ENCODE measurements at regions not wholly inside any gene's neighbourhood (a gene's known extent, or its start where the extent isn't known, plus 50 kb on each side); places are given as distances from the start of the nearest gene placed in this dataset.
A peak's percentile ranks its signal among the peaks of the same experiment; 100 is the strongest.

DNA sequence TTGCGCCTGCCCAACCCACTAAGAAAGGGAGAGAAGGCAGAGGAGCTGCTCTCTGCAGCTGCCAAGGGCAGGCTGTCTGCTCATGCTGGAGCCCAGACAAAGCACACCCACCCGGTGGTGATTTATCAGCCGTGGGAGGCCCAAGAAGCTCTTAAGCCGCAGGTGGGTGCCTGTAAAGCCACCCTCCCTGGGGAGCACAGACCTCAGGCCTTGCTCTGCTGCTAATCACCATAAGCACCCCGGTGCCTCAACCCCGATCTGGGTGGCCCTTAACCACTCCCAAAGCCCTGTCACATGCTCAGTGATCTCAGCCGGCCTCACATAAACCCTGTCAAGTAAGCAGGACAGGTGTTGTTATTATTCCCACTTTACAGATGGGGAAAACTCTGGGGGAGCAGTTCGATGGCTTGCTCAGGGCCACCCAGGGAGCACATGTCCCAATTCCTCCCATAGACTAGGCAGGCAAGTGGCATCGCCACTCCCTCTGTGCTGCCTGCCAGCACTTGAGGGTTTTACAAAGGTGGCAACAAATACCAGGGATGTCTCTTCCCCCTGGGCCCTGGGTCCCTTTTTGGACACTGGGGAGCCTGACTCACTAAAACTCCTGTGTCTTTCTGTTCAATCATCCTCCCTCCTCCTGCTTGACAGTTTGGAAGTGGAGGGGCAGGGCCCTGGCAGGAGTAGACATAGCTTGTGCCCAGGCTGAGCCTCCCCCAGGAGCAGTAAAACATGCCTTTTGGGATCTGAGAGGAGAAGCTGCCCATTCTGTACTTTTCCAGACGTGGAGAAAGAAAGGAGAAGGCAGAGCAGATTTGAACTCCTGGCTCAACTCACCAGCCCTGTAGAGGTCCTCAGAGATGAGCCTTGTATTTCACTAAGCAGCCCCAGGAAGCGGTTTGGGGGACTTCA, 299.3 kb downstream of the SOX9 start:
- Histone ChIP-seq H3K36me3 (no peaks in the 10 kb centered on the region), H3K27ac (no peak overlapping the region), H3K4me3 (no peak overlapping the region), H3K9me3 (peaks cover 10 to 26% of the 10 kb centered on the region in 2 donors), H3K27me3 (no peaks in the 10 kb centered on the region), H3K4me1 (peaks cover 0 to 5% of the 10 kb centered on the region in 2 donors)
- TF ChIP-seq CTCF (IDR thresholded peaks at IDR 0.05): no peak
- no peak for DNase-seq (ENCODE audit: low spot score)

GRCh38 chr17:72420775-72421127, 299.9 kb downstream of the SOX9 start:
- no peak overlapping the region for H3K27ac ChIP-seq
- no peak for TF ChIP-seq CTCF (IDR thresholded peaks at IDR 0.05)

DNA sequence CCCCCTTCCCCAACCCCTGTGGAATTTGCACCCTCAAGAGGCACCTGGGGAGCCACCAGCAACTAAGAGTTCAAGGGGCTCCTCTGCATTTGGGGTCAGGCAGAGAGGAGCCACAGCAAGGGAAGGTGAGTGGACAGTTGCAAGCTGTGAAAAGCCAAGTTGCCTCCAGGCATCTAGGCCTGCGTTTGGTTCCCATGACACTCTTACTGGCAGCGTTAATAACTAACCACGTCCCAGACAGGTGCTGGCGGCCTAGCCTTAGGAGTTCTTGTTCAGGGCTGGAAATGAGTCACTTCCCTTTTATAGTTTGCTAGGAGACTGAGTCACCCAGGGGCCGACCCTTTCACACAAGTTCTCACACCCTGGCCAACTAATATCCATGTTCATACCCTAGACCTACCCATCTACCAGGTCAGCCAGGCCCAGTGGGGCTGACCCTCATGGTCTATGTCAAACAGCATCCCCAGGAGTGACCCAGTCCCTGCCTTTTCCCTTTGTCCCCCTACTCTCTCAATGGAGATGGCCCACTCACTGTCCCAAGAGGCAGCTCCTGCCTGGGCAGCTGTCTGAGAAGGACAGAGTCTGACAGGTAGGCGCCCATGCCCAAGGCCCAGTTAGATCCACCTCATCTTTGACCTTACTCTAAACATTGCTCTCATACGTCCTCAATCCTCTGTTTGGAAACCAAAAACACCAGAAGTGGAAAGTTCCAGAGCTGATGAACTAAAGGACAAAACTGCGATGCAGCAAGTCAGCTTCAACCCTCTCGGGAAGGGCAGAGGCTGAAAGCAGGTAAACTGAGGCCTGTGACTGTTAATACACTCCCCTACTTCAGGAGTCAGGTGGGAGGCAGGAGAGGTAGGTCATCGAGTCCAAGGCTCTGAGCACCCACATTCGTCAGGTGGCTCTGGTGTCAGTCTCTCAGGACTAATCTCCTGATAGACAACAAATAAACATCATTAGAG, 300.6 kb downstream of the SOX9 start:
- H3K9me3 ChIP-seq: peaks cover 10 to 26% of the 10 kb centered on the region in 2 donors
- no peak for TF ChIP-seq CTCF (IDR thresholded peaks at IDR 0.05)
- peaks cover 0 to 5% of the 10 kb centered on the region in 2 donors for H3K4me1 ChIP-seq
- no peak overlapping the region for H3K4me3 ChIP-seq
- peak; percentile 60 for DNase-seq (ENCODE audit: low spot score)
- H3K36me3 ChIP-seq: no peaks in the 10 kb centered on the region
- H3K27me3 ChIP-seq: no peaks in the 10 kb centered on the region
- no peak overlapping the region for H3K27ac ChIP-seq

More at GRCh38 chr17:72420775-72421127, 299.9 kb downstream of the SOX9 start:
- H3K36me3 ChIP-seq: no peaks in the 10 kb centered on the region
- H3K4me1 ChIP-seq: peaks cover 0 to 5% of the 10 kb centered on the region in 2 donors
- H3K9me3 ChIP-seq: peaks cover 10 to 26% of the 10 kb centered on the region in 2 donors
- no peaks in the 10 kb centered on the region for H3K27me3 ChIP-seq
- no peak overlapping the region for H3K4me3 ChIP-seq
- no peak for DNase-seq (ENCODE audit: low spot score)

GRCh38 chr17:72422204-72422504, 301.3 kb downstream of the SOX9 start:
- no peaks in the 10 kb centered on the region for H3K27me3 ChIP-seq
- no peaks in the 10 kb centered on the region for H3K36me3 ChIP-seq
- peaks cover 10 to 19% of the 10 kb centered on the region in 2 donors for H3K9me3 ChIP-seq
- no peak overlapping the region for H3K27ac ChIP-seq
- no peak for DNase-seq (ENCODE audit: low spot score)
- H3K4me1 ChIP-seq: peaks cover 0 to 5% of the 10 kb centered on the region in 2 donors
- no peak overlapping the region for H3K4me3 ChIP-seq
- no peak for TF ChIP-seq CTCF (IDR thresholded peaks at IDR 0.05)

- Histone ChIP-seq H3K27ac (no peak overlapping the region), H3K9me3 (peaks cover 7 to 14% of the 10 kb centered on the region in 2 donors), H3K4me3 (no peak overlapping the region), H3K36me3 (no peaks in the 10 kb centered on the region), H3K4me1 (peaks cover 0 to 5% of the 10 kb centered on the region in 2 donors), H3K27me3 (no peaks in the 10 kb centered on the region)
- no peak for TF ChIP-seq CTCF (IDR thresholded peaks at IDR 0.05)
- peak; percentile 90 for DNase-seq (ENCODE audit: low spot score)
Measured at GRCh38 chr17:72422505-72423285, 301.9 kb downstream of the SOX9 start.
